CD14-positive monocyte (primary cell): ENCODE measurements at regions not wholly inside any gene's neighbourhood (a gene's known extent, or its start where the extent isn't known, plus 50 kb on each side); places are given as distances from the start of the nearest gene placed in this dataset.

Experiments used
- DNase-seq, 3 donors: peaks; one replicate each; pipeline ENCODE4 v3.0.0-alpha.2; 2011 to 2022
- H2AFZ ChIP-seq: 2 replicates; pipeline ENCODE4 v1.6.0; 2012; ENCODE audit warnings: mild to moderate bottlenecking, low read depth, low read length, inconsistent platforms; ENCODE audit not compliant: insufficient read depth, poor library complexity, severe bottlenecking
- H3K27ac ChIP-seq, 2 donors: 1 replicate in 1 of 2; 2 replicates in 1 of 2; pipeline ENCODE4 v1.5.1; 2012 to 2013; ENCODE audit warnings: low read length in 2 of 2, control low read depth in 1 of 2, inconsistent platforms in 1 of 2, low read depth in 1 of 2, mild to moderate bottlenecking in 1 of 2
- H3K27me3 ChIP-seq, 2 donors: one replicate each; pipeline versions ENCODE4 v1.6.0 to v1.6.1; 2011 to 2013; ENCODE audit warnings: low read length in 2 of 2; ENCODE audit not compliant: control insufficient read depth in 2 of 2, insufficient read depth in 2 of 2
- H3K36me3 ChIP-seq, 2 donors: replicated peaks in 1 of 2; 1 replicate in 1 of 2; 2 replicates in 1 of 2; pipeline versions ENCODE4 v1.5.1 to v1.6.1; 2012 to 2013; ENCODE audit warnings: low read length in 2 of 2, control low read depth in 1 of 2, inconsistent platforms in 1 of 2, mild to moderate bottlenecking in 1 of 2; ENCODE audit not compliant: insufficient read depth in 2 of 2, control insufficient read depth in 1 of 2
- H3K4me1 ChIP-seq, 2 donors: 1 replicate in 1 of 2; 2 replicates in 1 of 2; pipeline versions ENCODE4 v1.5.1 to v1.6.1; 2012 to 2013; ENCODE audit warnings: low read length in 2 of 2, control low read depth in 1 of 2, inconsistent platforms in 1 of 2, mild to moderate bottlenecking in 1 of 2, moderate library complexity in 1 of 2; ENCODE audit not compliant: insufficient read depth in 2 of 2, control insufficient read depth in 1 of 2
- H3K4me2 ChIP-seq: replicated peaks from 2 replicates; pipeline ENCODE3; 2012; ENCODE audit warnings: low read length, moderate library complexity, mild to moderate bottlenecking; ENCODE audit not compliant: poor library complexity, severe bottlenecking; ENCODE audit errors: extremely low read depth
- H3K4me3 ChIP-seq, 3 experiments: fragments of 200-600 bp in 1 of 3; sonication (generic) in 1 of 3; replicated peaks in 1 of 3; 1 replicate in 2 of 3; 2 replicates in 1 of 3; pipeline ENCODE4 v1.5.1; 2011 to 2013; ENCODE audit warnings: low read length in 3 of 3, mild to moderate bottlenecking in 3 of 3, control low read depth in 2 of 3, low read depth in 2 of 3, inconsistent platforms in 1 of 3, moderate library complexity in 1 of 3
- H3K79me2 ChIP-seq: 2 replicates; pipeline ENCODE4 v1.6.0; 2012; ENCODE audit warnings: mild to moderate bottlenecking, control low read depth, inconsistent platforms, low read length, moderate library complexity; ENCODE audit not compliant: insufficient read depth
- H3K9ac ChIP-seq: 2 replicates; pipeline ENCODE4 v1.6.0; 2017; ENCODE audit warnings: low read length, mild to moderate bottlenecking; ENCODE audit not compliant: insufficient read depth, poor library complexity, severe bottlenecking
- H3K9me3 ChIP-seq, 2 donors: replicated peaks in 1 of 2; 1 replicate in 1 of 2; 2 replicates in 1 of 2; pipeline versions ENCODE4 v1.5.1 to v1.6.1; 2012 to 2013; ENCODE audit warnings: low read length in 2 of 2, control low read depth in 1 of 2; ENCODE audit not compliant: control insufficient read depth in 1 of 2, insufficient read depth in 1 of 2
- H4K20me1 ChIP-seq: 2 replicates; pipeline ENCODE4 v1.6.0; 2012; ENCODE audit warnings: mild to moderate bottlenecking, low read length, control low read depth, moderate library complexity; ENCODE audit not compliant: insufficient read depth
- H3K27ac Mint-ChIP-seq, 7 donors: one replicate each; pipeline ENCODE4 v1.8.0; 2020; ENCODE audit warnings: mild to moderate bottlenecking in 7 of 7, mixed read lengths in 7 of 7, moderate library complexity in 6 of 7, inconsistent platforms in 2 of 7
- H3K27me3 Mint-ChIP-seq, 3 donors: one replicate each; pipeline ENCODE4 v1.8.0; 2021 to 2022; ENCODE audit warnings: low read depth in 3 of 3, mild to moderate bottlenecking in 3 of 3, mixed read lengths in 3 of 3, moderate library complexity in 3 of 3, inconsistent platforms in 1 of 3
- H3K36me3 Mint-ChIP-seq, 2 donors: one replicate each; pipeline ENCODE4 v1.8.0; 2020; ENCODE audit warnings: mixed read lengths in 2 of 2, inconsistent platforms in 1 of 2, mild to moderate bottlenecking in 1 of 2
- H3K4me1 Mint-ChIP-seq: one replicate; pipeline ENCODE4 v1.8.0; 2020; ENCODE audit warnings: mild to moderate bottlenecking, mixed read lengths
- H3K4me3 Mint-ChIP-seq, 2 donors: one replicate each; pipeline ENCODE4 v1.8.0; 2020; ENCODE audit warnings: mild to moderate bottlenecking in 2 of 2, mixed read lengths in 2 of 2, moderate library complexity in 1 of 2
- H3K9me3 Mint-ChIP-seq, 7 donors: one replicate each; pipeline ENCODE4 v1.8.0; 2020 to 2022; ENCODE audit warnings: mixed read lengths in 7 of 7, mild to moderate bottlenecking in 6 of 7, moderate library complexity in 6 of 7, inconsistent platforms in 2 of 7
- CTCF ChIP-seq: fragments of 200-600 bp; IDR thresholded peaks from one replicate; pipeline ENCODE4 v1.8.0; 2022; ENCODE audit warnings: antibody characterized with exemption, mild to moderate bottlenecking
- WGBS: methylation state at CpG from one replicate; pipeline ENCODE4 v1.1.5; 2013; ENCODE audit warnings: missing lambda C conversion rate; ENCODE audit not compliant: insufficient coverage; 5-methylcytosine and 5-hydroxymethylcytosine counted together
- intact Hi-C, 2 donors: fragments of 100-400 bp; cut with micrococcal nuclease; formaldehyde crosslinking; loops; one replicate each; pipeline versions ENCODE4 v1.15.0 to v1.15.1; 2023

- no peaks in the 10 kb centered on the region for H3K36me3 Mint-ChIP-seq
- TF ChIP-seq CTCF, result no peak
- WGBS, result 98% methylated on average over 5 of the region's 8 CpGs
- intact Hi-C loops, result no loop called here
- no peaks in the 10 kb centered on the region for H3K4me1 Mint-ChIP-seq
- no peak overlapping the region for H2AFZ ChIP-seq
- peaks cover 3 to 6% (median 6%) of the 10 kb centered on the region in 3 donors for H3K27me3 Mint-ChIP-seq
- H3K4me1 ChIP-seq, result no peaks in the 10 kb centered on the region
- peaks cover 8 to 32% (median 26%) of the 10 kb centered on the region in 7 donors for H3K9me3 Mint-ChIP-seq
- DNase-seq, result no peak
- H3K4me2 ChIP-seq, result no peak overlapping the region
- H3K36me3 ChIP-seq, result no peaks in the 10 kb centered on the region
- H3K79me2 ChIP-seq, result no peaks in the 10 kb centered on the region
- no peak overlapping the region for H3K4me3 ChIP-seq
- H3K27ac ChIP-seq, result no peak overlapping the region
- no peaks in the 10 kb centered on the region for H3K27me3 ChIP-seq
- no peak overlapping the region for H3K4me3 Mint-ChIP-seq
- no peak overlapping the region for H3K9ac ChIP-seq
- peaks cover 11 to 28% of the 10 kb centered on the region in 2 donors for H3K9me3 ChIP-seq
- H4K20me1 ChIP-seq, result no peaks in the 10 kb centered on the region
- H3K27ac Mint-ChIP-seq, result no peak overlapping the region
These were observed 59.6 kb downstream of the BARX1 start for GRCh38 chr9:93895535-93895934.

GRCh38 chr9:93894691-93895079, 60.5 kb downstream of the BARX1 start:
- Mint-ChIP-seq H3K4me1 (no peaks in the 10 kb centered on the region), H3K9me3 (peaks cover 4 to 34% (median 22%) of the 10 kb centered on the region in 7 donors), H3K4me3 (no peak overlapping the region), H3K27ac (no peak overlapping the region), H3K27me3 (peaks cover 3 to 5% (median 5%) of the 10 kb centered on the region in 3 donors), H3K36me3 (no peaks in the 10 kb centered on the region)
- H3K4me3 ChIP-seq, result no peak overlapping the region
- H3K27ac ChIP-seq, result no peak overlapping the region
- peaks cover 11 to 28% of the 10 kb centered on the region in 2 donors for H3K9me3 ChIP-seq
- no peaks in the 10 kb centered on the region for H3K27me3 ChIP-seq
- WGBS, result 95% methylated on average over 5 of the region's 6 CpGs
- TF ChIP-seq CTCF, result no peak
- H2AFZ ChIP-seq, result no peak overlapping the region
- no peaks in the 10 kb centered on the region for H3K4me1 ChIP-seq
- no peak overlapping the region for H3K9ac ChIP-seq
- no peak for DNase-seq
- H3K79me2 ChIP-seq, result no peaks in the 10 kb centered on the region
- H3K36me3 ChIP-seq, result no peaks in the 10 kb centered on the region
- intact Hi-C loops, result no loop called here
- no peaks in the 10 kb centered on the region for H4K20me1 ChIP-seq
- H3K4me2 ChIP-seq, result no peak overlapping the region
